ENCODE measurements at regions not wholly inside any gene's neighbourhood (a gene's known extent, or its start where the extent isn't known, plus 50 kb on each side); places are given as distances from the start of the nearest gene placed in this dataset.

GRCh38 chr3:72574144-72574543 is 274.1 kb downstream of the SHQ1 start:
- TF ChIP-seq ZFX (IDR thresholded peaks at IDR 0.05; ENCODE audit: borderline replicate concordance): no peak
- no peak for TF ChIP-seq CTCF (IDR thresholded peaks at IDR 0.05)
- no peak overlapping the region for H3K27ac ChIP-seq

GRCh38 chr3:72573051-72573450 is 275.2 kb downstream of the SHQ1 start:
- H3K27ac ChIP-seq: no peak overlapping the region
- no peak for TF ChIP-seq CTCF (IDR thresholded peaks at IDR 0.05)
- no peak for TF ChIP-seq ZFX (IDR thresholded peaks at IDR 0.05; ENCODE audit: borderline replicate concordance)

- TF ChIP-seq CTCF (IDR thresholded peaks at IDR 0.05): no peak
- no peak for TF ChIP-seq ZFX (IDR thresholded peaks at IDR 0.05; ENCODE audit: borderline replicate concordance)
- no peak overlapping the region for H3K27ac ChIP-seq
These were observed 275.7 kb downstream of the SHQ1 start for GRCh38 chr3:72572489-72573007.

GRCh38 chr3:72571638-72572114 is 276.6 kb downstream of the SHQ1 start:
- no peak overlapping the region for H3K27ac ChIP-seq
- no peak for TF ChIP-seq ZFX (IDR thresholded peaks at IDR 0.05; ENCODE audit: borderline replicate concordance)
- TF ChIP-seq CTCF (IDR thresholded peaks at IDR 0.05): no peak

GRCh38 chr3:72571052-72571451 is 277.2 kb downstream of the SHQ1 start:
- no peak overlapping the region for H3K27ac ChIP-seq
- TF ChIP-seq CTCF (IDR thresholded peaks at IDR 0.05): no peak
- no peak for TF ChIP-seq ZFX (IDR thresholded peaks at IDR 0.05; ENCODE audit: borderline replicate concordance)

GRCh38 chr3:72569754-72570440 is 278.3 kb downstream of the SHQ1 start:
- TF ChIP-seq CTCF (IDR thresholded peaks at IDR 0.05) (no peak), ZFX (IDR thresholded peaks at IDR 0.05; ENCODE audit: borderline replicate concordance) (no peak)
- H3K27ac ChIP-seq: no peak overlapping the region

GRCh38 chr3:72568083-72568482 is 280.2 kb downstream of the SHQ1 start:
- H3K27ac ChIP-seq: no peak overlapping the region
- TF ChIP-seq CTCF (IDR thresholded peaks at IDR 0.05) (no peak), ZFX (IDR thresholded peaks at IDR 0.05; ENCODE audit: borderline replicate concordance) (no peak)
